WTC11 (cell line): ENCODE measurements at regions not wholly inside any gene's neighbourhood (a gene's known extent, or its start where the extent isn't known, plus 50 kb on each side); places are given as distances from the start of the nearest gene placed in this dataset.

Source experiments
- ATAC-seq: fragments of 200-7000 bp; cut with Tn5 transposase; 2 replicates; pipeline ENCODE4 v1.10.0; 2021; ENCODE audit warnings: mild to moderate bottlenecking, moderate library complexity
- CTCF ChIA-PET: fragments of 300-600 bp; sonication (Branson Sonifier 250); formaldehyde crosslinking; loops from one replicate; lab custom pipeline; 2021; ENCODE audit warnings: antibody characterized with exemption; lab: Charles Lee
- POLR2A ChIA-PET: fragments of 350-600 bp; sonication (Branson Sonifier 250); formaldehyde crosslinking; loops from one replicate; lab custom pipeline; 2021; ENCODE audit warnings: antibody characterized with exemption; lab: Charles Lee
- DNase-seq: peaks from one replicate; pipeline ENCODE4 v3.0.0; 2021; ENCODE audit warnings: low spot score
- H3K27ac Mint-ChIP-seq: 2 replicates; pipeline ENCODE4 v1.8.0; 2021; ENCODE audit warnings: mixed read lengths
- H3K27me3 Mint-ChIP-seq: 2 replicates; pipeline ENCODE4 v1.8.0; 2021; ENCODE audit warnings: low read depth, mild to moderate bottlenecking, moderate library complexity, mixed read lengths
- H3K36me3 Mint-ChIP-seq: 2 replicates; pipeline ENCODE4 v1.8.0; 2021; ENCODE audit warnings: mixed read lengths
- H3K4me1 Mint-ChIP-seq: 2 replicates; pipeline ENCODE4 v1.8.0; 2022; ENCODE audit warnings: mixed read lengths
- H3K4me3 Mint-ChIP-seq: 2 replicates; pipeline ENCODE4 v1.8.0; 2021; ENCODE audit warnings: mild to moderate bottlenecking, moderate library complexity, mixed read lengths
- H3K9me3 Mint-ChIP-seq: 2 replicates; pipeline ENCODE4 v1.8.0; 2021; ENCODE audit warnings: mixed read lengths
- AFF4 ChIP-seq: sonication (generic); formaldehyde crosslinking; IDR thresholded peaks from 2 replicates; pipeline ENCODE4 v1.8.1; 2023; ENCODE audit warnings: mild to moderate bottlenecking, missing genetic modification reagents, borderline replicate concordance
- CREB1 ChIP-seq: sonication (generic); formaldehyde crosslinking; IDR thresholded peaks from 2 replicates; pipeline ENCODE4 v1.8.0; 2023; ENCODE audit warnings: mild to moderate bottlenecking, missing genetic modification reagents
- IRF2 ChIP-seq: sonication (generic); formaldehyde crosslinking; IDR thresholded peaks from 2 replicates; pipeline ENCODE4 v1.8.0; 2022; ENCODE audit warnings: low read depth, missing genetic modification reagents, borderline replicate concordance
- MYBL2 ChIP-seq: sonication (generic); formaldehyde crosslinking; IDR thresholded peaks from 2 replicates; pipeline ENCODE4 v1.8.1; 2023; ENCODE audit warnings: mild to moderate bottlenecking, moderate library complexity, missing genetic modification reagents
- NFE2L1 ChIP-seq: sonication (generic); formaldehyde crosslinking; IDR thresholded peaks from 2 replicates; pipeline ENCODE4 v1.8.1; 2023; ENCODE audit warnings: missing genetic modification reagents
- PREB ChIP-seq: sonication (generic); formaldehyde crosslinking; IDR thresholded peaks from 2 replicates; pipeline ENCODE4 v1.8.1; 2022; ENCODE audit warnings: mild to moderate bottlenecking, missing genetic modification reagents, moderate library complexity, borderline replicate concordance
- PRRX2 ChIP-seq: fragments of 250-450 bp; sonication (Bioruptor Pico); IDR thresholded peaks from 2 replicates; pipeline ENCODE4 v1.8.0; 2021; ENCODE audit warnings: mild to moderate bottlenecking
- TCF7 ChIP-seq: sonication (generic); formaldehyde crosslinking; IDR thresholded peaks from 2 replicates; pipeline ENCODE4 v1.8.0; 2022; ENCODE audit warnings: mild to moderate bottlenecking, low read depth, missing genetic modification reagents, moderate library complexity
- TEAD4 ChIP-seq: sonication (generic); formaldehyde crosslinking; IDR thresholded peaks from 2 replicates; pipeline ENCODE4 v1.8.0; 2022; ENCODE audit warnings: mild to moderate bottlenecking, missing genetic modification reagents
- ZBTB43 ChIP-seq: sonication (generic); formaldehyde crosslinking; IDR thresholded peaks from 2 replicates; pipeline ENCODE4 v1.8.1; 2023; ENCODE audit warnings: mild to moderate bottlenecking, missing genetic modification reagents
- ZNF121 ChIP-seq: sonication (generic); formaldehyde crosslinking; IDR thresholded peaks from 2 replicates; pipeline ENCODE4 v1.8.0; 2023; ENCODE audit warnings: missing genetic modification reagents
- ZNF263 ChIP-seq: sonication (generic); formaldehyde crosslinking; IDR thresholded peaks from 2 replicates; pipeline ENCODE4 v1.8.1; 2022; ENCODE audit warnings: low read depth, mild to moderate bottlenecking, moderate library complexity, missing genetic modification reagents
- ZNF317 ChIP-seq: sonication (generic); formaldehyde crosslinking; IDR thresholded peaks from 2 replicates; pipeline ENCODE4 v1.8.1; 2023; ENCODE audit warnings: low read depth, mild to moderate bottlenecking, moderate library complexity, missing genetic modification reagents, borderline replicate concordance
- ZNF396 ChIP-seq: fragments of 250-450 bp; sonication (Bioruptor Pico); IDR thresholded peaks from 2 replicates; pipeline ENCODE4 v1.8.0; 2021; ENCODE audit warnings: mild to moderate bottlenecking, moderate library complexity, borderline replicate concordance
- ZNF416 ChIP-seq: fragments of 250-450 bp; sonication (Bioruptor Pico); IDR thresholded peaks from 2 replicates; pipeline ENCODE4 v1.9.0; 2021; ENCODE audit warnings: mild to moderate bottlenecking, inconsistent platforms
- ZNF671 ChIP-seq: fragments of 250-450 bp; sonication (Bioruptor Pico); IDR thresholded peaks from 2 replicates; pipeline ENCODE4 v1.8.0; 2021; ENCODE audit warnings: mild to moderate bottlenecking
- TF ChIP-seq, protein P1 (sequence below): sonication (generic); formaldehyde crosslinking; conservative IDR thresholded peaks from 2 replicates; pipeline ENCODE4 v1.8.1; 2023; ENCODE audit warnings: mild to moderate bottlenecking, low read depth, missing genetic modification reagents, moderate library complexity
- TF ChIP-seq, protein P2 (sequence below): sonication (generic); formaldehyde crosslinking; IDR thresholded peaks from 2 replicates; pipeline ENCODE4 v1.8.0; 2022; ENCODE audit warnings: mild to moderate bottlenecking, missing genetic modification reagents
- TF ChIP-seq, protein P3 (sequence below): fragments of 250-450 bp; sonication (Bioruptor Pico); IDR thresholded peaks from 2 replicates; pipeline ENCODE4 v1.9.0; 2021; ENCODE audit warnings: mild to moderate bottlenecking
- TF ChIP-seq, protein P4 (sequence below): sonication (generic); formaldehyde crosslinking; IDR thresholded peaks from 2 replicates; pipeline ENCODE4 v1.8.0; 2022; ENCODE audit warnings: mild to moderate bottlenecking, missing genetic modification reagents

DNA sequence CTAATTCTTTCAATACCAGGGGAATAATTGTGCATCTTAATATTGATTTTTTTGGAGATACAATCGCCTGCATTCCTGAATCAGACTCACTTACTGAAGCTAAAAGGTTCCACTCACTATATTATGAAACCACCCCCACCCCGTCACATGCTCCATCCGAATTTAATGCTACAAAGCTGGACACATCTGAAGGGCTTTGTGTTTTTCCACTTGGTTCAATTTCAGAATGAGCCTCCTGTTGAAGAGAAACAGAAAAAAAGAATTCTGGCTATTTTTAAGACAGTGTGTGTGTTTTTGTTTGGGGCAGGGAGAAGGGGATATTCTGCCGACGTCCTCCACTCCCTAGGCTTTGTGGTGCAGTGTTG lies 165.5 kb upstream of the TBX20 start (continued):
- TF ChIP-seq, protein P1, sequence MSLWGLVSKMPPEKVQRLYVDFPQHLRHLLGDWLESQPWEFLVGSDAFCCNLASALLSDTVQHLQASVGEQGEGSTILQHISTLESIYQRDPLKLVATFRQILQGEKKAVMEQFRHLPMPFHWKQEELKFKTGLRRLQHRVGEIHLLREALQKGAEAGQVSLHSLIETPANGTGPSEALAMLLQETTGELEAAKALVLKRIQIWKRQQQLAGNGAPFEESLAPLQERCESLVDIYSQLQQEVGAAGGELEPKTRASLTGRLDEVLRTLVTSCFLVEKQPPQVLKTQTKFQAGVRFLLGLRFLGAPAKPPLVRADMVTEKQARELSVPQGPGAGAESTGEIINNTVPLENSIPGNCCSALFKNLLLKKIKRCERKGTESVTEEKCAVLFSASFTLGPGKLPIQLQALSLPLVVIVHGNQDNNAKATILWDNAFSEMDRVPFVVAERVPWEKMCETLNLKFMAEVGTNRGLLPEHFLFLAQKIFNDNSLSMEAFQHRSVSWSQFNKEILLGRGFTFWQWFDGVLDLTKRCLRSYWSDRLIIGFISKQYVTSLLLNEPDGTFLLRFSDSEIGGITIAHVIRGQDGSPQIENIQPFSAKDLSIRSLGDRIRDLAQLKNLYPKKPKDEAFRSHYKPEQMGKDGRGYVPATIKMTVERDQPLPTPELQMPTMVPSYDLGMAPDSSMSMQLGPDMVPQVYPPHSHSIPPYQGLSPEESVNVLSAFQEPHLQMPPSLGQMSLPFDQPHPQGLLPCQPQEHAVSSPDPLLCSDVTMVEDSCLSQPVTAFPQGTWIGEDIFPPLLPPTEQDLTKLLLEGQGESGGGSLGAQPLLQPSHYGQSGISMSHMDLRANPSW (CRISPR knock-in tag): no peak
- TF ChIP-seq AFF4 (no peak), IRF2 (CRISPR knock-in tag) (no peak), TEAD4 (CRISPR knock-in tag) (no peak), PREB (CRISPR knock-in tag) (no peak), PRRX2 (no peak), ZBTB43 (no peak), TCF7 (CRISPR knock-in tag) (no peak), NFE2L1 (CRISPR knock-in tag) (no peak), ZNF263 (CRISPR knock-in tag) (no peak), ZNF671 (CRISPR knock-in tag) (no peak), ZNF396 (no peak), CREB1 (CRISPR knock-in tag) (no peak), ZNF416 (CRISPR knock-in tag) (no peak)
- TF ChIP-seq, protein P2, sequence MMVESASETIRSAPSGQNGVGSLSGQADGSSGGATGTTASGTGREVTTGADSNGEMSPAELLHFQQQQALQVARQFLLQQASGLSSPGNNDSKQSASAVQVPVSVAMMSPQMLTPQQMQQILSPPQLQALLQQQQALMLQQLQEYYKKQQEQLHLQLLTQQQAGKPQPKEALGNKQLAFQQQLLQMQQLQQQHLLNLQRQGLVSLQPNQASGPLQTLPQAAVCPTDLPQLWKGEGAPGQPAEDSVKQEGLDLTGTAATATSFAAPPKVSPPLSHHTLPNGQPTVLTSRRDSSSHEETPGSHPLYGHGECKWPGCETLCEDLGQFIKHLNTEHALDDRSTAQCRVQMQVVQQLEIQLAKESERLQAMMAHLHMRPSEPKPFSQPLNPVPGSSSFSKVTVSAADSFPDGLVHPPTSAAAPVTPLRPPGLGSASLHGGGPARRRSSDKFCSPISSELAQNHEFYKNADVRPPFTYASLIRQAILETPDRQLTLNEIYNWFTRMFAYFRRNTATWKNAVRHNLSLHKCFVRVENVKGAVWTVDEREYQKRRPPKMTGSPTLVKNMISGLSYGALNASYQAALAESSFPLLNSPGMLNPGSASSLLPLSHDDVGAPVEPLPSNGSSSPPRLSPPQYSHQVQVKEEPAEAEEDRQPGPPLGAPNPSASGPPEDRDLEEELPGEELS: no peak

DNA sequence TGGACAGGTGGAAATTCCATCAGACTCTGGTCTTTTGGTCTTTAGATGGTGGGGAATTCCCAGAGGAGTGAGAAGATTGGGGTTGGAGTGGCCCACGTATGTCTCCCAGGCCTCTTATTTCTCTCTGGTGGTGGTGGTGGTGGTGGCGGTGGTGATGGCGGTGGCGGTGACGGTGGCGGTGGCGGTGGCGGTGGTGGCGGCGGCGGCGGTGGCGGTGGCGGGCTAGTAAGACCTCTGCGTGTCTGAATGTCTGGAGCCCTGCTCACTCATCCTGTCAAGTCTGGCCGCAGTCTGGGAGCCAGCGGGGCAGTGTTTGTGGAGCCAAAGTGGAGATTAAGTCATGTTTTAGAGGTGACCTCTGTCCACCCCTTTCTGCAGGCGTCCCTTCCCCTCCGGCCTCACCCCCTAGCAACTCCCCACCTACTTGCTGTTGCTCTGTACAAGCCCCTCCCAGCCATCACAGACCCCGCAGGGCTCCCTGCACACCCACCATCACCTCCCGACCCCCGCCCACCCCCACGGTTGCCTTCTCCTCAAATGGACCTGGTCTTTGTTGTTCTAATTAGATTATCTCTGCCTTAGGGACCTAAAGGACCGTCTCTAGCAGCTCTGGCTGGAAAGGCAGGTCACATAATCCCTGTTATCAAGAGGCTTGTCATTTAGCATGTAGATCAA lies 165.0 kb upstream of the TBX20 start:
- no peak overlapping the region for H3K4me3 Mint-ChIP-seq
- CTCF ChIA-PET: interaction anchor here (1.2 kb wide), 1 partner anchor 101 kb away, joined by 5 read pairs; no protein-coding TSS in a partner anchor
- H3K27me3 Mint-ChIP-seq: peaks cover 41% of the 10 kb centered on the region
- H3K27ac Mint-ChIP-seq: no peak overlapping the region
- POLR2A ChIA-PET: no interaction called here
- ATAC-seq (no peak), DNase-seq (no peak)
- no peaks in the 10 kb centered on the region for H3K4me1 Mint-ChIP-seq
- no peaks in the 10 kb centered on the region for H3K36me3 Mint-ChIP-seq
- no peak for TF ChIP-seq ZNF121
- no peak for TF ChIP-seq ZNF317
- TF ChIP-seq TCF7 (CRISPR knock-in tag): no peak
- no peak for TF ChIP-seq MYBL2 (CRISPR knock-in tag)
- TF ChIP-seq, protein P3, sequence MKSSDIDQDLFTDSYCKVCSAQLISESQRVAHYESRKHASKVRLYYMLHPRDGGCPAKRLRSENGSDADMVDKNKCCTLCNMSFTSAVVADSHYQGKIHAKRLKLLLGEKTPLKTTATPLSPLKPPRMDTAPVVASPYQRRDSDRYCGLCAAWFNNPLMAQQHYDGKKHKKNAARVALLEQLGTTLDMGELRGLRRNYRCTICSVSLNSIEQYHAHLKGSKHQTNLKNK: no peak
- TF ChIP-seq, protein P4, sequence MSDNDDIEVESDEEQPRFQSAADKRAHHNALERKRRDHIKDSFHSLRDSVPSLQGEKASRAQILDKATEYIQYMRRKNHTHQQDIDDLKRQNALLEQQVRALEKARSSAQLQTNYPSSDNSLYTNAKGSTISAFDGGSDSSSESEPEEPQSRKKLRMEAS (CRISPR knock-in tag): no peak
- no peaks in the 10 kb centered on the region; the same call in 1 of the 2 replicates for H3K9me3 Mint-ChIP-seq
